ENCODE measurements at regions not wholly inside any gene's neighbourhood (a gene's known extent, or its start where the extent isn't known, plus 50 kb on each side); places are given as distances from the start of the nearest gene placed in this dataset.

- TF ChIP-seq POLR2A (IDR thresholded peaks at IDR 0.05; ENCODE audit: low read depth, low read length) = no peak
- TF ChIP-seq TAF1 (IDR thresholded peaks at IDR 0.05; ENCODE audit: low read depth, low read length) = no peak
- TF ChIP-seq POU2F2 (IDR thresholded peaks at IDR 0.05; ENCODE audit: low read depth, low read length) = no peak
- TF ChIP-seq PAX5 (IDR thresholded peaks at IDR 0.05; ENCODE audit: insufficient read depth, low read length, severe bottlenecking) = no peak
- no peak for DNase-seq (ENCODE audit: insufficient read length, low spot score)
- no peak for FAIRE-seq
Measured at GRCh38 chr18:2316751-2317696, 254.3 kb downstream of the METTL4 start.

GRCh38 chr18:2324459-2324858 is 246.8 kb downstream of the METTL4 start:
- FAIRE-seq (no peak), DNase-seq (ENCODE audit: insufficient read length, low spot score) (no peak)
- no peak for TF ChIP-seq POLR2AphosphoS5 (IDR thresholded peaks at IDR 0.05; ENCODE audit: low read depth, low read length)
- no peak for TF ChIP-seq POU2F2 (IDR thresholded peaks at IDR 0.05; ENCODE audit: low read depth, low read length)
- no peak for TF ChIP-seq SPI1 (IDR thresholded peaks at IDR 0.05; ENCODE audit: low read depth, low read length)

- no peak for TF ChIP-seq TAF1 (IDR thresholded peaks at IDR 0.05; ENCODE audit: low read depth, low read length)
- TF ChIP-seq SPI1 (IDR thresholded peaks at IDR 0.05; ENCODE audit: low read depth, low read length) = no peak
- no peak for TF ChIP-seq POLR2AphosphoS5 (IDR thresholded peaks at IDR 0.05; ENCODE audit: low read depth, low read length)
- no peak for DNase-seq (ENCODE audit: insufficient read length, low spot score)
- FAIRE-seq = no peak
Measured at GRCh38 chr18:2325308-2325849, 245.9 kb downstream of the METTL4 start.

- FAIRE-seq (no peak), DNase-seq (ENCODE audit: insufficient read length, low spot score) (no peak)
Measured at GRCh38 chr18:2325933-2326332, 245.4 kb downstream of the METTL4 start.

GRCh38 chr18:2326999-2327398 is 244.3 kb downstream of the METTL4 start:
- no peak for TF ChIP-seq TAF1 (IDR thresholded peaks at IDR 0.05; ENCODE audit: low read depth, low read length)
- no peak for TF ChIP-seq POLR2A (IDR thresholded peaks at IDR 0.05; ENCODE audit: low read depth, low read length)
- TF ChIP-seq SPI1 (IDR thresholded peaks at IDR 0.05; ENCODE audit: low read depth, low read length) = no peak
- no peak for TF ChIP-seq POLR2AphosphoS5 (IDR thresholded peaks at IDR 0.05; ENCODE audit: low read depth, low read length)
- no peak for TF ChIP-seq POU2F2 (IDR thresholded peaks at IDR 0.05; ENCODE audit: low read depth, low read length)
- TF ChIP-seq PAX5 (IDR thresholded peaks at IDR 0.05; ENCODE audit: insufficient read depth, low read length, severe bottlenecking) = no peak
- no peak for FAIRE-seq
- DNase-seq (ENCODE audit: insufficient read length, low spot score) = no peak

More at GRCh38 chr18:2325933-2326332, 245.4 kb downstream of the METTL4 start:
- TF ChIP-seq POU2F2 (IDR thresholded peaks at IDR 0.05; ENCODE audit: low read depth, low read length) (no peak), PAX5 (IDR thresholded peaks at IDR 0.05; ENCODE audit: insufficient read depth, low read length, severe bottlenecking) (no peak), TAF1 (IDR thresholded peaks at IDR 0.05; ENCODE audit: low read depth, low read length) (no peak), POLR2AphosphoS5 (IDR thresholded peaks at IDR 0.05; ENCODE audit: low read depth, low read length) (no peak), SPI1 (IDR thresholded peaks at IDR 0.05; ENCODE audit: low read depth, low read length) (no peak), POLR2A (IDR thresholded peaks at IDR 0.05; ENCODE audit: low read depth, low read length) (no peak)

- FAIRE-seq = no peak
- TF ChIP-seq SPI1 (IDR thresholded peaks at IDR 0.05; ENCODE audit: low read depth, low read length) = no peak
- TF ChIP-seq TAF1 (IDR thresholded peaks at IDR 0.05; ENCODE audit: low read depth, low read length) = no peak
- TF ChIP-seq POLR2AphosphoS5 (IDR thresholded peaks at IDR 0.05; ENCODE audit: low read depth, low read length) = no peak
- no peak for TF ChIP-seq POLR2A (IDR thresholded peaks at IDR 0.05; ENCODE audit: low read depth, low read length)
- TF ChIP-seq POU2F2 (IDR thresholded peaks at IDR 0.05; ENCODE audit: low read depth, low read length) = no peak
- no peak for TF ChIP-seq PAX5 (IDR thresholded peaks at IDR 0.05; ENCODE audit: insufficient read depth, low read length, severe bottlenecking)
Measured at GRCh38 chr18:2330764-2331163, 240.5 kb downstream of the METTL4 start.

GRCh38 chr18:2331491-2331890 is 239.8 kb downstream of the METTL4 start:
- TF ChIP-seq PAX5 (IDR thresholded peaks at IDR 0.05; ENCODE audit: insufficient read depth, low read length, severe bottlenecking) (no peak), POU2F2 (IDR thresholded peaks at IDR 0.05; ENCODE audit: low read depth, low read length) (no peak), POLR2AphosphoS5 (IDR thresholded peaks at IDR 0.05; ENCODE audit: low read depth, low read length) (no peak), POLR2A (IDR thresholded peaks at IDR 0.05; ENCODE audit: low read depth, low read length) (no peak), TAF1 (IDR thresholded peaks at IDR 0.05; ENCODE audit: low read depth, low read length) (no peak), SPI1 (IDR thresholded peaks at IDR 0.05; ENCODE audit: low read depth, low read length) (no peak)
- no peak for FAIRE-seq

More at GRCh38 chr18:2330764-2331163, 240.5 kb downstream of the METTL4 start:
- DNase-seq (ENCODE audit: insufficient read length, low spot score) = no peak

GRCh38 chr18:2336690-2337392 is 234.5 kb downstream of the METTL4 start:
- FAIRE-seq (no peak), DNase-seq (ENCODE audit: insufficient read length, low spot score) (no peak)
- TF ChIP-seq POLR2AphosphoS5 (IDR thresholded peaks at IDR 0.05; ENCODE audit: low read depth, low read length) (no peak), TAF1 (IDR thresholded peaks at IDR 0.05; ENCODE audit: low read depth, low read length) (no peak), POU2F2 (IDR thresholded peaks at IDR 0.05; ENCODE audit: low read depth, low read length) (no peak), PAX5 (IDR thresholded peaks at IDR 0.05; ENCODE audit: insufficient read depth, low read length, severe bottlenecking) (no peak), SPI1 (IDR thresholded peaks at IDR 0.05; ENCODE audit: low read depth, low read length) (no peak), POLR2A (IDR thresholded peaks at IDR 0.05; ENCODE audit: low read depth, low read length) (no peak)

More at GRCh38 chr18:2331491-2331890, 239.8 kb downstream of the METTL4 start:
- no peak for DNase-seq (ENCODE audit: insufficient read length, low spot score)

GRCh38 chr18:2337552-2338141 is 233.7 kb downstream of the METTL4 start:
- DNase-seq (ENCODE audit: insufficient read length, low spot score) (peak; percentile 9), FAIRE-seq (peak; percentile 92)
- no peak for TF ChIP-seq POLR2A (IDR thresholded peaks at IDR 0.05; ENCODE audit: low read depth, low read length)
- TF ChIP-seq POLR2AphosphoS5 (IDR thresholded peaks at IDR 0.05; ENCODE audit: low read depth, low read length) = no peak
- TF ChIP-seq POU2F2 (IDR thresholded peaks at IDR 0.05; ENCODE audit: low read depth, low read length) = no peak
- no peak for TF ChIP-seq TAF1 (IDR thresholded peaks at IDR 0.05; ENCODE audit: low read depth, low read length)
- no peak for TF ChIP-seq PAX5 (IDR thresholded peaks at IDR 0.05; ENCODE audit: insufficient read depth, low read length, severe bottlenecking)
- no peak for TF ChIP-seq SPI1 (IDR thresholded peaks at IDR 0.05; ENCODE audit: low read depth, low read length)

Measured in GM12891 (cell line).